OCI-LY7 (cell line): ENCODE measurements at regions not wholly inside any gene's neighbourhood (a gene's known extent, or its start where the extent isn't known, plus 50 kb on each side); places are given as distances from the start of the nearest gene placed in this dataset.

ENCODE experiments used
- CTCF ChIP-seq: fragments of 200-600 bp; sonication (generic); conservative IDR thresholded peaks from 2 replicates; pipeline ENCODE4 v1.5.1; 2014; ENCODE audit warnings: mild to moderate bottlenecking, antibody characterized with exemption, low read length, moderate library complexity, mixed read lengths
- EZH2phosphoT487 ChIP-seq: fragments of 200-600 bp; sonication (generic); IDR thresholded peaks from 2 replicates; pipeline ENCODE4 v1.6.1; 2018; ENCODE audit warnings: low read depth, borderline replicate concordance, mild to moderate bottlenecking, mixed run types, antibody characterized with exemption, low read length, moderate library complexity, mixed read lengths

- TF ChIP-seq CTCF = no peak
- TF ChIP-seq EZH2phosphoT487 = no peak
These were observed 56.1 kb upstream of the ZFAND3 start for GRCh38 chr6:37763413-37763812.
